Astrocyte (in vitro differentiated cells and primary cell): ENCODE measurements at regions not wholly inside any gene's neighbourhood (a gene's known extent, or its start where the extent isn't known, plus 50 kb on each side); places are given as distances from the start of the nearest gene placed in this dataset.

Source experiments
- EZH2 ChIP-seq: IDR thresholded peaks from 2 replicates; pipeline ENCODE4 v1.6.1; 2012; ENCODE audit warnings: mild to moderate bottlenecking, low read length, inconsistent platforms; ENCODE audit not compliant: insufficient read depth
- TF ChIP-seq, protein P1 (sequence below): IDR thresholded peaks from 2 replicates; pipeline ENCODE4 v1.5.1; 2011; ENCODE audit warnings: low read depth, mild to moderate bottlenecking, inconsistent platforms, low read length, moderate library complexity; ENCODE audit not compliant: insufficient read depth

- TF ChIP-seq, protein P1, sequence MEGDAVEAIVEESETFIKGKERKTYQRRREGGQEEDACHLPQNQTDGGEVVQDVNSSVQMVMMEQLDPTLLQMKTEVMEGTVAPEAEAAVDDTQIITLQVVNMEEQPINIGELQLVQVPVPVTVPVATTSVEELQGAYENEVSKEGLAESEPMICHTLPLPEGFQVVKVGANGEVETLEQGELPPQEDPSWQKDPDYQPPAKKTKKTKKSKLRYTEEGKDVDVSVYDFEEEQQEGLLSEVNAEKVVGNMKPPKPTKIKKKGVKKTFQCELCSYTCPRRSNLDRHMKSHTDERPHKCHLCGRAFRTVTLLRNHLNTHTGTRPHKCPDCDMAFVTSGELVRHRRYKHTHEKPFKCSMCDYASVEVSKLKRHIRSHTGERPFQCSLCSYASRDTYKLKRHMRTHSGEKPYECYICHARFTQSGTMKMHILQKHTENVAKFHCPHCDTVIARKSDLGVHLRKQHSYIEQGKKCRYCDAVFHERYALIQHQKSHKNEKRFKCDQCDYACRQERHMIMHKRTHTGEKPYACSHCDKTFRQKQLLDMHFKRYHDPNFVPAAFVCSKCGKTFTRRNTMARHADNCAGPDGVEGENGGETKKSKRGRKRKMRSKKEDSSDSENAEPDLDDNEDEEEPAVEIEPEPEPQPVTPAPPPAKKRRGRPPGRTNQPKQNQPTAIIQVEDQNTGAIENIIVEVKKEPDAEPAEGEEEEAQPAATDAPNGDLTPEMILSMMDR = no peak
- no peak for TF ChIP-seq EZH2
Measured at GRCh38 chr17:72338304-72338703, 217.5 kb downstream of the SOX9 start.
